HG02943 (cell line): ENCODE measurements at regions not wholly inside any gene's neighbourhood (a gene's known extent, or its start where the extent isn't known, plus 50 kb on each side); places are given as distances from the start of the nearest gene placed in this dataset.
"Not testable (repeated sequence)": the region's sequence is repeated elsewhere in the genome, so short reads cannot be mapped to it uniquely, and the experiment has no call there.

Experiments used
- ATAC-seq: cut with Tn5 transposase; IDR thresholded peaks from one replicate; pipeline ENCODE4 v1.9.1; 2021; ENCODE audit warnings: mild to moderate bottlenecking, low read depth, moderate library complexity; ENCODE audit not compliant: unreplicated experiment

GRCh38 chr7:88617185-88617584, 142.3 kb upstream of the ZNF804B start:
- no peak for ATAC-seq

GRCh38 chr7:88615336-88615735, 144.2 kb upstream of the ZNF804B start:
- no peak for ATAC-seq

- no peak for ATAC-seq
Measured at GRCh38 chr7:88614736-88615135, 144.8 kb upstream of the ZNF804B start.

GRCh38 chr7:88610942-88611341, 148.6 kb upstream of the ZNF804B start:
- ATAC-seq: no peak

- ATAC-seq: no peak
Measured at GRCh38 chr7:88600695-88601094, 158.8 kb upstream of the ZNF804B start.

- no peak for ATAC-seq
Measured at GRCh38 chr7:88599528-88599927, 160.0 kb upstream of the ZNF804B start.

GRCh38 chr7:88597941-88598425, 161.5 kb upstream of the ZNF804B start:
- no peak for ATAC-seq

- ATAC-seq: no peak
Measured at GRCh38 chr7:88590963-88591362, 168.5 kb upstream of the ZNF804B start.

GRCh38 chr7:88589927-88590326, 169.6 kb upstream of the ZNF804B start:
- ATAC-seq: no peak

- ATAC-seq: no peak
Measured at GRCh38 chr7:88586890-88587289, 172.6 kb upstream of the ZNF804B start.

GRCh38 chr7:88586219-88586618, 173.3 kb upstream of the ZNF804B start:
- ATAC-seq: no peak

- ATAC-seq: no peak
Measured at GRCh38 chr7:88576720-88577119, 182.8 kb upstream of the ZNF804B start.

- ATAC-seq: no peak
Measured at GRCh38 chr7:88566162-88566729, 193.3 kb upstream of the ZNF804B start.

GRCh38 chr7:88565401-88565800, 194.1 kb upstream of the ZNF804B start:
- ATAC-seq: no peak

- not testable (repeated sequence) for ATAC-seq
Measured at GRCh38 chr7:88556441-88556840, 203.1 kb upstream of the ZNF804B start.

GRCh38 chr7:88554847-88555246, 204.7 kb upstream of the ZNF804B start:
- not testable (repeated sequence) for ATAC-seq

- ATAC-seq: no peak
Measured at GRCh38 chr7:88548399-88548798, 211.1 kb upstream of the ZNF804B start.

GRCh38 chr7:88546808-88547207, 212.7 kb upstream of the ZNF804B start:
- no peak for ATAC-seq

GRCh38 chr7:88545663-88546062, 213.8 kb upstream of the ZNF804B start:
- ATAC-seq: no peak

- no peak for ATAC-seq
Measured at GRCh38 chr7:88540012-88540411, 219.5 kb upstream of the ZNF804B start.

- ATAC-seq: no peak
Measured at GRCh38 chr7:88539518-88539917, 220.0 kb upstream of the ZNF804B start.

- ATAC-seq: no peak
Measured at GRCh38 chr7:88523645-88524044, 217.0 kb upstream of the STEAP4 start.

- no peak for ATAC-seq
Measured at GRCh38 chr7:88522771-88523293, 216.1 kb upstream of the STEAP4 start.
